Endothelial cell of umbilical vein (primary cell): ENCODE measurements at regions not wholly inside any gene's neighbourhood (a gene's known extent, or its start where the extent isn't known, plus 50 kb on each side); places are given as distances from the start of the nearest gene placed in this dataset.

Experiments
- BruUV-seq: library from RNA; stranded (reverse); fragments of 400-500 nt; replicated peaks from 2 replicates; lab custom pipeline; 2021; lab: Mats Ljungman, UMichigan
- CTCF ChIA-PET: fragments of 300-600, 350-600 bp; sonication (Branson Sonifier 250); formaldehyde crosslinking; loops from one replicate; lab custom pipeline; 2021; ENCODE audit warnings: antibody characterized with exemption, inconsistent platforms; lab: Charles Lee
- POLR2A ChIA-PET: fragments of 300-600, 350-600 bp; sonication (Branson Sonifier 250); formaldehyde crosslinking; loops from one replicate; lab custom pipeline; 2021; ENCODE audit warnings: antibody characterized with exemption, inconsistent platforms; lab: Charles Lee
- DNase-seq: peaks from one replicate; pipeline ENCODE4 v3.0.0-alpha.2; 2011; ENCODE audit warnings: low read depth, low spot score
- FAIRE-seq: peaks from 2 replicates; lab custom pipeline; 2011; peaks lifted over from hg19 to GRCh38; lab: Jason Lieb, UNC
- H2AFZ ChIP-seq: 2 replicates; pipeline ENCODE4 v1.6.0; 2012; ENCODE audit warnings: low read depth, low read length, control low read depth, inconsistent platforms
- H3K27ac ChIP-seq: 2 replicates; pipeline ENCODE4 v1.5.1; 2011; ENCODE audit warnings: low read depth, mild to moderate bottlenecking, control low read depth, low read length, moderate library complexity; ENCODE audit not compliant: insufficient read depth
- H3K27me3 ChIP-seq, 2 experiments: 2 replicates each; pipeline versions ENCODE4 v1.6.0 to v1.6.1; 2011; ENCODE audit warnings: low read length in 2 of 2, mixed read lengths in 1 of 2; ENCODE audit not compliant: control insufficient read depth in 2 of 2, insufficient read depth in 2 of 2
- H3K36me3 ChIP-seq, 2 experiments: 2 replicates in 1 of 2; 3 replicates in 1 of 2; pipeline ENCODE4 v1.5.1; 2011; ENCODE audit warnings: low read length in 2 of 2, mild to moderate bottlenecking in 1 of 2, moderate library complexity in 1 of 2; ENCODE audit not compliant: control insufficient read depth in 2 of 2, insufficient read depth in 2 of 2; ENCODE audit errors: extremely low read depth in 1 of 2
- H3K4me1 ChIP-seq: 3 replicates; pipeline ENCODE4 v1.5.1; 2011; ENCODE audit warnings: mild to moderate bottlenecking, low read length; ENCODE audit not compliant: control insufficient read depth, insufficient read depth; ENCODE audit errors: extremely low read depth
- H3K4me2 ChIP-seq: 2 replicates; pipeline ENCODE4 v1.6.1; 2011; ENCODE audit warnings: low read length, control low read depth, mixed read lengths; ENCODE audit not compliant: insufficient read depth
- H3K4me3 ChIP-seq, 3 experiments: fragments of 200-600 bp in 1 of 3; sonication (generic), shearing (Covaris generic) in 1 of 3; replicated peaks in 1 of 3; 2 replicates each; pipeline ENCODE4 v1.5.1; 2011 to 2016; ENCODE audit warnings: control low read depth in 3 of 3, low read length in 3 of 3, mild to moderate bottlenecking in 2 of 3, inconsistent platforms in 1 of 3, low read depth in 1 of 3, moderate library complexity in 1 of 3; ENCODE audit not compliant: insufficient read depth in 1 of 3
- H3K79me2 ChIP-seq: 2 replicates; pipeline ENCODE4 v1.6.0; 2012; ENCODE audit warnings: low read length, inconsistent platforms; ENCODE audit not compliant: control insufficient read depth, insufficient read depth
- H3K9ac ChIP-seq: replicated peaks from 2 replicates; pipeline ENCODE3; 2011; ENCODE audit warnings: low read length, control low read depth; ENCODE audit not compliant: insufficient read depth; ENCODE audit errors: extremely low read depth
- H3K9me1 ChIP-seq: replicated peaks from 3 replicates; pipeline ENCODE4 v1.6.0; 2011; ENCODE audit warnings: mild to moderate bottlenecking, low read length; ENCODE audit not compliant: control insufficient read depth, insufficient read depth; ENCODE audit errors: extremely low read depth
- H3K9me3 ChIP-seq: replicated peaks from 2 replicates; pipeline ENCODE4 v1.5.1; 2012; ENCODE audit warnings: low read length, inconsistent platforms; ENCODE audit not compliant: control insufficient read depth, insufficient read depth
- H4K20me1 ChIP-seq: replicated peaks from 2 replicates; pipeline ENCODE3; 2011; ENCODE audit warnings: mild to moderate bottlenecking, low read length; ENCODE audit not compliant: control insufficient read depth, insufficient read depth; ENCODE audit errors: extremely low read depth
- EZH2 ChIP-seq: IDR thresholded peaks from 2 replicates; pipeline ENCODE4 v1.6.1; 2012; ENCODE audit warnings: borderline replicate concordance, low read depth, mild to moderate bottlenecking, moderate library complexity, low read length, inconsistent platforms; ENCODE audit not compliant: severe bottlenecking
- FOS ChIP-seq: IDR thresholded peaks from 2 replicates; pipeline ENCODE4 v1.6.1; 2011; ENCODE audit warnings: mild to moderate bottlenecking, low read length, moderate library complexity, borderline replicate concordance; ENCODE audit not compliant: insufficient read depth
- GATA2 ChIP-seq: IDR thresholded peaks from 2 replicates; pipeline ENCODE4 v1.7.0; 2011; ENCODE audit warnings: low read depth, mild to moderate bottlenecking, moderate library complexity, mixed read lengths, low read length; ENCODE audit not compliant: insufficient read length, insufficient read depth
- JUN ChIP-seq: IDR thresholded peaks from 2 replicates; pipeline ENCODE4 v1.6.1; 2011; ENCODE audit warnings: borderline replicate concordance, low read depth; ENCODE audit not compliant: insufficient read length, insufficient read depth
- MYC ChIP-seq: IDR thresholded peaks from one replicate; pipeline ENCODE4 v1.6.1; 2011; ENCODE audit warnings: mild to moderate bottlenecking, low read depth, low read length
- POLR2A ChIP-seq: IDR thresholded peaks from 2 replicates; pipeline ENCODE4 v1.6.1; 2012; ENCODE audit warnings: low read depth, mild to moderate bottlenecking, control low read depth, low read length
- POLR2AphosphoS5 ChIP-seq: IDR thresholded peaks from 2 replicates; pipeline ENCODE4 v1.6.1; 2012; ENCODE audit warnings: low read depth, mild to moderate bottlenecking, control low read depth, low read length, moderate library complexity; ENCODE audit not compliant: insufficient read depth
- dilution Hi-C: fragments of 300-500 bp; cut with MboI; formaldehyde crosslinking; loops from one replicate; pipeline ENCODE4 v1.15.0; 2019; ENCODE audit warnings: low sequenced_read_pairs; ENCODE audit not compliant: extremely low pct_ligation_motif_present
- intact Hi-C: fragments of 100-400 bp; cut with micrococcal nuclease; formaldehyde crosslinking; loops from one replicate; pipeline ENCODE4 v1.10.0; 2022
- TF ChIP-seq, protein P1 (sequence below): IDR thresholded peaks from 2 replicates; pipeline ENCODE4 v1.6.1; 2011; ENCODE audit not compliant: insufficient read depth, insufficient read length
- TF ChIP-seq, protein P2 (sequence below), 2 donors: IDR thresholded peaks; 1 replicate in 1 of 2; 2 replicates in 1 of 2; pipeline ENCODE4 v1.5.1; 2011; ENCODE audit warnings: low read length in 2 of 2, mild to moderate bottlenecking in 2 of 2, moderate library complexity in 2 of 2, control low read depth in 1 of 2, inconsistent platforms in 1 of 2, low read depth in 1 of 2; ENCODE audit not compliant: insufficient read depth in 1 of 2; ENCODE audit errors: extremely low read depth in 1 of 2

DNA sequence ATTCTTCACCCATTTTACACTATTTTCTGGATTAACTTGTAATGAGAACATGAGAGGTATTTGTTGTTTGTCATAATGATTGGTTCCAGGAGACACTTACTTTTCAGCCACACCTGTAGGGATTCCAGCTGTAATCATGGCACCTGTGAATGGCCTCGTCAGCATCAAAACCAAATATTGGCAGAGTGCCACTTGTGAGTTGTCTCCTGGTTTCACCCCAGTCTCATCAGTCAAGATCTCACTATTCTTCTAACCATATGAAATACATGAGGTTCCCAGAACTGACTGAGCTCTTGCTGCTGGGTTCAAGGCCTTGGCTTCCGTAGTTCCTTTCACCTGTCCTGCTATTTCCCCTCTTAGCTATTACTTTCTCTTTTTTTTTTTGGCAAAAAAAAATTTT, 246.6 kb upstream of the ADGRL2 start:
- no peak for DNase-seq
- FAIRE-seq: no peak
- BruUV-seq: no TSS peak
- TF ChIP-seq FOS (no peak), MYC (no peak), POLR2AphosphoS5 (no peak), GATA2 (no peak), EZH2 (no peak), JUN (no peak), POLR2A (no peak)
- TF ChIP-seq, protein P1, sequence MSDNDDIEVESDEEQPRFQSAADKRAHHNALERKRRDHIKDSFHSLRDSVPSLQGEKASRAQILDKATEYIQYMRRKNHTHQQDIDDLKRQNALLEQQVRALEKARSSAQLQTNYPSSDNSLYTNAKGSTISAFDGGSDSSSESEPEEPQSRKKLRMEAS: no peak
- TF ChIP-seq, protein P2, sequence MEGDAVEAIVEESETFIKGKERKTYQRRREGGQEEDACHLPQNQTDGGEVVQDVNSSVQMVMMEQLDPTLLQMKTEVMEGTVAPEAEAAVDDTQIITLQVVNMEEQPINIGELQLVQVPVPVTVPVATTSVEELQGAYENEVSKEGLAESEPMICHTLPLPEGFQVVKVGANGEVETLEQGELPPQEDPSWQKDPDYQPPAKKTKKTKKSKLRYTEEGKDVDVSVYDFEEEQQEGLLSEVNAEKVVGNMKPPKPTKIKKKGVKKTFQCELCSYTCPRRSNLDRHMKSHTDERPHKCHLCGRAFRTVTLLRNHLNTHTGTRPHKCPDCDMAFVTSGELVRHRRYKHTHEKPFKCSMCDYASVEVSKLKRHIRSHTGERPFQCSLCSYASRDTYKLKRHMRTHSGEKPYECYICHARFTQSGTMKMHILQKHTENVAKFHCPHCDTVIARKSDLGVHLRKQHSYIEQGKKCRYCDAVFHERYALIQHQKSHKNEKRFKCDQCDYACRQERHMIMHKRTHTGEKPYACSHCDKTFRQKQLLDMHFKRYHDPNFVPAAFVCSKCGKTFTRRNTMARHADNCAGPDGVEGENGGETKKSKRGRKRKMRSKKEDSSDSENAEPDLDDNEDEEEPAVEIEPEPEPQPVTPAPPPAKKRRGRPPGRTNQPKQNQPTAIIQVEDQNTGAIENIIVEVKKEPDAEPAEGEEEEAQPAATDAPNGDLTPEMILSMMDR (IDR thresholded peaks at IDR 0.05; ENCODE audit: extremely low read depth in 1 of 2, insufficient read depth in 1 of 2, low read depth in 1 of 2, low read length in 2 of 2): no peak
- Histone ChIP-seq H3K9ac (no peak overlapping the region), H3K4me3 (no peak overlapping the region), H3K9me1 (no peaks in the 10 kb centered on the region), H3K27ac (no peak overlapping the region), H3K27me3 (no peaks in the 10 kb centered on the region), H3K36me3 (no peaks in the 10 kb centered on the region), H4K20me1 (no peaks in the 10 kb centered on the region), H3K4me1 (no peaks in the 10 kb centered on the region), H2AFZ (no peak overlapping the region), H3K9me3 (no peaks in the 10 kb centered on the region), H3K4me2 (no peak overlapping the region), H3K79me2 (no peaks in the 10 kb centered on the region)
- POLR2A ChIA-PET: no interaction called here
- dilution Hi-C loops (no loop called here), intact Hi-C loops (no loop called here)
- CTCF ChIA-PET: interaction anchor here (1.0 to 1.3 kb wide), 3 partner anchors 205 to 267 kb away, joined by 3 to 7 read pairs (median 5); no protein-coding TSS in a partner anchor
